NT2/D1 (cell line): ENCODE measurements at regions not wholly inside any gene's neighbourhood (a gene's known extent, or its start where the extent isn't known, plus 50 kb on each side); places are given as distances from the start of the nearest gene placed in this dataset.

Source experiments
- SUZ12 ChIP-seq: IDR thresholded peaks from 2 replicates; pipeline ENCODE4 v1.6.1; 2011; ENCODE audit not compliant: insufficient read length, insufficient read depth; ENCODE audit errors: extremely low read depth
- YY1 ChIP-seq: IDR thresholded peaks from 2 replicates; pipeline ENCODE4 v1.6.1; 2011; ENCODE audit not compliant: insufficient read length, insufficient read depth
- ZNF274 ChIP-seq: IDR thresholded peaks from 2 replicates; pipeline ENCODE4 v1.6.1; 2011; ENCODE audit warnings: mild to moderate bottlenecking, low read depth, low read length

DNA sequence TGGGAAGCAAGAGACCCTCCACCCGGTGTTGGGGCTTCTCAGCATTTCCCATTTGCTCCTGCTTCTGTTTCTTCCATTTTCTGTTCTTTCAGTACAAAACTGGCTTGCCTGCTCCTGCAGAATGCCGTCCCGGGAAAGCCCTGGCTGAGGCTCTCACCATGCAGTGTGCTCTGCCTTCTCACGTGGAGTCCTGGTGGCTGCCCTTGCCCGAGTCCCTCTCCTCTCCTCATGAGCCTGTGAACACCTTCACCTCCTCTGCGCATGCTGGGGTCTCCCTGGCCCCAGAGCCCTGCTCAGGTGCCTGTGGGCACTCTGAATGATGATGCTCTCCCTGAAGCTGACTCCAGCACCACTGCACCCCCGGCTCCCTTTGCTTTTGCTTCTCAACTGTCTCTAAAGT is 752.0 kb downstream of the QKI start:
- no peak for TF ChIP-seq YY1
- TF ChIP-seq ZNF274, result no peak
- no peak for TF ChIP-seq SUZ12
